RWPE2 (cell line): ENCODE measurements at regions not wholly inside any gene's neighbourhood (a gene's known extent, or its start where the extent isn't known, plus 50 kb on each side); places are given as distances from the start of the nearest gene placed in this dataset.
"Not testable (repeated sequence)": the region's sequence is repeated elsewhere in the genome, so short reads cannot be mapped to it uniquely, and the experiment has no call there.

ENCODE experiments used
- ATAC-seq: fragments of 200-7000 bp; cut with Tn5 transposase; 3 replicates; pipeline ENCODE4 v1.9.1; 2021; ENCODE audit warnings: low read depth
- DNase-seq: peaks from one replicate; pipeline ENCODE4 v3.0.0-alpha.2; 2020; ENCODE audit warnings: low spot score
- H3K27ac ChIP-seq: fragments of 450-650 bp; 2 replicates; pipeline ENCODE4 v1.5.1; 2017; ENCODE audit warnings: mild to moderate bottlenecking; ENCODE audit not compliant: poor library complexity, severe bottlenecking
- H3K27me3 ChIP-seq: fragments of 250-450 bp; sonication (Bioruptor Pico); 2 replicates; pipeline ENCODE4 v1.5.1; 2021; ENCODE audit warnings: mild to moderate bottlenecking, moderate library complexity; ENCODE audit not compliant: insufficient read depth, poor library complexity, severe bottlenecking
- H3K36me3 ChIP-seq: fragments of 250-450 bp; sonication (Bioruptor Pico); 2 replicates; pipeline ENCODE4 v1.5.1; 2020; ENCODE audit warnings: low read depth, mild to moderate bottlenecking, moderate library complexity
- H3K4me1 ChIP-seq: fragments of 250-450 bp; sonication (Bioruptor Pico); 2 replicates; pipeline ENCODE4 v1.5.1; 2021; ENCODE audit warnings: mild to moderate bottlenecking, moderate library complexity; ENCODE audit not compliant: insufficient read depth, poor library complexity, severe bottlenecking
- H3K4me3 ChIP-seq: fragments of 250-450 bp; sonication (Bioruptor Pico); 2 replicates; pipeline ENCODE4 v1.5.1; 2021; ENCODE audit warnings: mild to moderate bottlenecking, moderate library complexity; ENCODE audit not compliant: severe bottlenecking
- H3K9me3 ChIP-seq: fragments of 250-450 bp; sonication (Bioruptor Pico); 2 replicates; pipeline ENCODE4 v1.5.1; 2021; ENCODE audit warnings: mild to moderate bottlenecking, moderate library complexity; ENCODE audit not compliant: severe bottlenecking
- TF ChIP-seq, protein P1 (sequence below): fragments of 450-650 bp; IDR thresholded peaks from one replicate; pipeline ENCODE4 v1.5.1; 2017; ENCODE audit warnings: mild to moderate bottlenecking, moderate library complexity; ENCODE audit not compliant: poor library complexity, severe bottlenecking

DNA sequence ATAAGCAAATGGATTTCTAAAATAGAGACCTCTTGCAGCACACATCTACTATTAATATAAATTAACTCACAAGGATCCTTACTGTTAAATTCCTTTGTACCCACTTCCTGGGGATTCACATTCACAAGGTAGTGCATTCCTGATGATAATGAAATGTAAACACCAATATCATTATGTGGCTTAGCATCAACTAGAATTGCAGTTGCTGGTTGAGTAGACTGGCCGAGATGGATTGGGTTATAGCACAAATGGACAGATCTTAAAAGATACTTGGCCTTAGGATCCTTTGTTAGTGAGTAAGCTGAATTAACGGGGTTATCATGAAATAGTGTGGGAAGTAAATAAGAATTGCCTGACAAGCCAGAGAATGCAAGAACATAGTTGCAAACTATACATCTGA, 369.1 kb downstream of the AEBP2 start:
- H3K27me3 ChIP-seq: no peaks in the 10 kb centered on the region
- H3K4me1 ChIP-seq: no peaks in the 10 kb centered on the region
- ATAC-seq: no peak

DNA sequence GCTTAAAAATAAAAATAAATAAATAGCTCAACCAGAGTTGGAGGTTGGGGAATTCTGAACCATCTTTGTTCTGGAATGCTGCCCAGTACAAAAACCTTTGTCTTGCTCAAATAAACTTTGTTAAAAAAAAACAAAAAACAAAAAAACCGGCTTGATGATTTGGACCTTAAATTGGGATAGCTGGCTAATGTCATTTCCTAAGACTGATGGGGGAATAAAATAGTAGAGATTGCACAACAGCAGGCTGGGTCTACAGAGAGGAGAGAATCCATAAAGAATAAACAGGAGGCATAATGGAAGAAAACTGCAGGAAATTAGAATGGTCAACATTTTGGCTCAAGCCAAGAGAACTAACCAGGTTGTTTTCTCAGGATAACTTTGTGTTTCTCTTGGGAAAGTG, 370.9 kb downstream of the AEBP2 start:
- H3K27ac ChIP-seq: no peak overlapping the region
- H3K36me3 ChIP-seq: no peaks in the 10 kb centered on the region
- no peak for DNase-seq
- no peak overlapping the region for H3K4me3 ChIP-seq
- no peaks in the 10 kb centered on the region for H3K9me3 ChIP-seq
- TF ChIP-seq, protein P1, sequence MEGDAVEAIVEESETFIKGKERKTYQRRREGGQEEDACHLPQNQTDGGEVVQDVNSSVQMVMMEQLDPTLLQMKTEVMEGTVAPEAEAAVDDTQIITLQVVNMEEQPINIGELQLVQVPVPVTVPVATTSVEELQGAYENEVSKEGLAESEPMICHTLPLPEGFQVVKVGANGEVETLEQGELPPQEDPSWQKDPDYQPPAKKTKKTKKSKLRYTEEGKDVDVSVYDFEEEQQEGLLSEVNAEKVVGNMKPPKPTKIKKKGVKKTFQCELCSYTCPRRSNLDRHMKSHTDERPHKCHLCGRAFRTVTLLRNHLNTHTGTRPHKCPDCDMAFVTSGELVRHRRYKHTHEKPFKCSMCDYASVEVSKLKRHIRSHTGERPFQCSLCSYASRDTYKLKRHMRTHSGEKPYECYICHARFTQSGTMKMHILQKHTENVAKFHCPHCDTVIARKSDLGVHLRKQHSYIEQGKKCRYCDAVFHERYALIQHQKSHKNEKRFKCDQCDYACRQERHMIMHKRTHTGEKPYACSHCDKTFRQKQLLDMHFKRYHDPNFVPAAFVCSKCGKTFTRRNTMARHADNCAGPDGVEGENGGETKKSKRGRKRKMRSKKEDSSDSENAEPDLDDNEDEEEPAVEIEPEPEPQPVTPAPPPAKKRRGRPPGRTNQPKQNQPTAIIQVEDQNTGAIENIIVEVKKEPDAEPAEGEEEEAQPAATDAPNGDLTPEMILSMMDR: no peak
- H3K4me1 ChIP-seq: no peaks in the 10 kb centered on the region
- H3K27me3 ChIP-seq: no peaks in the 10 kb centered on the region
- no peak for ATAC-seq

More for the DNA sequence above, 369.1 kb downstream of the AEBP2 start:
- TF ChIP-seq, protein P1: no peak
- no peak for DNase-seq
- Histone ChIP-seq H3K36me3 (no peaks in the 10 kb centered on the region), H3K27ac (no peak overlapping the region), H3K4me3 (no peak overlapping the region), H3K9me3 (no peaks in the 10 kb centered on the region)

DNA sequence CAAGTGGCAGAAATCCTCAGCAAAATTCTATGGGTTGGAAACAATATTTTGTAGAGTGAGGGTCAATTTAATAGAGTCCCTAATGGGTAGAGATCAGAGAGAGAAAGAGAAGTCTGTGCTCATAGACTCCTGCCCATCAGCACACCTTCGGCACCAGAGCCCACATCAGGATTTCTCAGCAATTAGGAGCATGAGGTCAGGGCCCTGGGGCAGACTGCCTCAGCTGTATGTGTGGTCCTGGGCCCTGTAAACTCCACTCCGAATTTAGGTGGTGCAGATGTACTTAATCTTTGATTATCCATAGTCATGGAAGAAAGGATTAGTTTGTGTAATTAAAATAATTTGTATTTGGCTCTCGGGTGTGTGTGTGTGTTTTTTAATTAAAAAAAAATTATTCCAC, 372.6 kb downstream of the AEBP2 start:
- no peaks in the 10 kb centered on the region for H3K9me3 ChIP-seq
- no peaks in the 10 kb centered on the region for H3K4me1 ChIP-seq
- H3K4me3 ChIP-seq: no peak overlapping the region
- TF ChIP-seq, protein P1: no peak
- H3K27ac ChIP-seq: no peak overlapping the region
- DNase-seq: no peak
- no peaks in the 10 kb centered on the region for H3K36me3 ChIP-seq
- no peak for ATAC-seq
- H3K27me3 ChIP-seq: no peaks in the 10 kb centered on the region

DNA sequence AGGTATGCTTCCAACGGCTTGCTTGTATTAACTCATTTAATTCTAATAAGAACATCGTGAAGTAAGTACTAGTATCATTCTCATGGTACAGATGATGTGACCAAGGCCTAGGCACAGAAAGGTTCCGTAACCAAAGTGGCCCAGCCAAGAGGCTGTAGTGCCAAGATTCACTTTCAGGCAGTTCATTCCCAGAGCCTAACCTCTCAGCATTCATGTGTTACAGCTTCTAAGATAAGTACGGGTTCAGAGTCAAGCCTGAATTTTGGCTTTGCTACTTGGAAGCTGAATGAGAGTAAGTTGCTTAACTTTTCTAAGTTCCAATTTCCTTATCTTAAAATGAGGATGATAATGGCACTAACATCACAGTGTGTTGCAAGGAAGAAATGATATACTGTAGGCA, 379.9 kb downstream of the AEBP2 start:
- no peak for ATAC-seq

DNA sequence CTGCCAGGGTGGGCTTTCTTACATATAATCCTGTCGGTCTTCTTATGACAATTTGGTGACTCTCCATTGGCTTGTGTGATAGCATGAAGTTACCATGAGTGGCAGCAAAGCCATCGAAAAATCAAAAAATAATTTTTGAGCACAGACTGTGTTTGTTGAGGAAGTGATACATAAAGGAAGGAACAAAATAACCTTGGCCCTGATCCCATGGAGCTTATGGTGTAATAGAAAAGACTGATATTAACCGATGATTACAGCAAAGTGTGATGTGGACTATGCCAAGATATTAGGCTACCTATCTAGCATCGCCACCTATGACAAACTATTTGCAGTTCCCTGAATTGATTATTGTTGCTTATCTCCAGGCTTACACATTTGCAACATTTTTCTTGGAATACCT, 383.2 kb downstream of the AEBP2 start:
- Histone ChIP-seq H3K4me1 (no peaks in the 10 kb centered on the region), H3K4me3 (no peak overlapping the region), H3K27me3 (no peaks in the 10 kb centered on the region), H3K9me3 (no peaks in the 10 kb centered on the region), H3K27ac (no peak overlapping the region), H3K36me3 (no peaks in the 10 kb centered on the region)
- ATAC-seq: no peak
- TF ChIP-seq, protein P1: no peak
- no peak for DNase-seq

More for the DNA sequence above, 379.9 kb downstream of the AEBP2 start:
- H3K4me3 ChIP-seq: no peak overlapping the region
- no peaks in the 10 kb centered on the region for H3K27me3 ChIP-seq
- no peaks in the 10 kb centered on the region for H3K4me1 ChIP-seq
- no peaks in the 10 kb centered on the region for H3K9me3 ChIP-seq
- TF ChIP-seq, protein P1: no peak
- no peaks in the 10 kb centered on the region for H3K36me3 ChIP-seq
- H3K27ac ChIP-seq: no peak overlapping the region
- DNase-seq: no peak

DNA sequence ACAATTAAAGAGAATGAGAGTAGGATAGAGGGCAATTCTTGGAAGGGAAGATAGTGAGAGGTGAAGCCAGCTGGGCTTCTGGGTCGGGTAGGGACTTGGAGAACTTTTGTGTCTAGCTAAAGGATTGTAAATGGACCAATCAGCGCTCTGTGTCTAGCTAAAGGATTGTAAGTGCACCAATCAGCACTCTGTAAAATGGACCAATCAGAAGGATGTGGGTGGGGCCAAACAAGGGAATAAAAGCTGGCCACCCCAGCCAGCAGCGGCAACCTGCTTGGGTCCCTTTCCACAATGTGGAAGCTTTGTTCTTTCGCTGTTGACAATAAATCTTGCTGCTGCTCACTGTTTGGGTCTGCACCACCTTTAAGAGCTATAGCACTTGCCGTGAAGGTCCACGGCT, 384.0 kb downstream of the AEBP2 start:
- ATAC-seq, H3K27me3 ChIP-seq, H3K36me3 ChIP-seq, H3K27ac ChIP-seq, DNase-seq, H3K4me1 ChIP-seq, H3K9me3 ChIP-seq, H3K4me3 ChIP-seq: not testable (repeated sequence)
